ENCODE measurements at regions not wholly inside any gene's neighbourhood (a gene's known extent, or its start where the extent isn't known, plus 50 kb on each side); places are given as distances from the start of the nearest gene placed in this dataset.

GRCh38 chr6:2563635-2564034 is 187.1 kb downstream of the MYLK4 start:
- no peak for DNase-seq (ENCODE audit: extremely low read depth, low read depth)

GRCh38 chr6:2562721-2563451 is 187.8 kb downstream of the MYLK4 start:
- no peak for TF ChIP-seq CTCF (IDR thresholded peaks at IDR 0.05; ENCODE audit: low read depth, low read length)
- DNase-seq (ENCODE audit: extremely low read depth, low read depth): no peak

More at GRCh38 chr6:2563635-2564034, 187.1 kb downstream of the MYLK4 start:
- no peak for TF ChIP-seq CTCF (IDR thresholded peaks at IDR 0.05; ENCODE audit: low read depth, low read length)

GRCh38 chr6:2560917-2561698 is 189.6 kb downstream of the MYLK4 start:
- no peak for TF ChIP-seq CTCF (IDR thresholded peaks at IDR 0.05; ENCODE audit: low read depth, low read length)
- no peak for DNase-seq (ENCODE audit: extremely low read depth, low read depth)

GRCh38 chr6:2560140-2560818 is 190.4 kb downstream of the MYLK4 start:
- no peak for DNase-seq (ENCODE audit: extremely low read depth, low read depth)

GRCh38 chr6:2558861-2559801 is 191.6 kb downstream of the MYLK4 start:
- no peak for DNase-seq (ENCODE audit: extremely low read depth, low read depth)
- TF ChIP-seq CTCF (IDR thresholded peaks at IDR 0.05; ENCODE audit: low read depth, low read length): no peak

More at GRCh38 chr6:2560140-2560818, 190.4 kb downstream of the MYLK4 start:
- no peak for TF ChIP-seq CTCF (IDR thresholded peaks at IDR 0.05; ENCODE audit: low read depth, low read length)

GRCh38 chr6:2558098-2558680 is 192.5 kb downstream of the MYLK4 start:
- no peak for TF ChIP-seq CTCF (IDR thresholded peaks at IDR 0.05; ENCODE audit: low read depth, low read length)
- no peak for DNase-seq (ENCODE audit: extremely low read depth, low read depth)

All from AG09319 (cell line).